HG03175 (cell line): ENCODE measurements at regions not wholly inside any gene's neighbourhood (a gene's known extent, or its start where the extent isn't known, plus 50 kb on each side); places are given as distances from the start of the nearest gene placed in this dataset.

Experiments used
- ATAC-seq: cut with Tn5 transposase; IDR thresholded peaks from one replicate; pipeline ENCODE4 v1.9.1; 2021; ENCODE audit warnings: mild to moderate bottlenecking, moderate library complexity; ENCODE audit not compliant: unreplicated experiment

- no peak for ATAC-seq
Measured at GRCh38 chr5:128591598-128592455, 53.8 kb upstream of the FBN2 start.

DNA sequence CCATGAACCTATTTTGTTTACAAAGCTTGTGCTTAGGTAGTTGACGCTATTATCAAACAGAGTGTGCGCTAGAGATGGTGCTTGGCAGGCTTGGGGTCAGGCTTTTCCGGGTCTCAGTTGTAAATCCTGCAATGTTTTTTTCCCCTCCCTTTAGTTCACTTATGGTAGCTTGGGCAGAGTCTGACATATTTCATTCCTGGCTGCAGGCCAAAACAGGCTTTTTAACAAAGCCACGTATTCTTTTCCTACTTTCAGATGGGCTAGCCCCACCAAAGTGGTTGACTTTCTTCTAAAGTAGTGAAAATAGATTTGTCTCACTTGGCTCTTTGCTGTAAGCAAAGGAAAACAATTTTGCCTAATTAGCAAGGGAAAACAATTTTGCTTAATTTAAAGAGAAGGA, 58.0 kb upstream of the FBN2 start:
- ATAC-seq: no peak

- no peak for ATAC-seq
Measured at GRCh38 chr5:128597156-128597555, 59.1 kb upstream of the FBN2 start.

DNA sequence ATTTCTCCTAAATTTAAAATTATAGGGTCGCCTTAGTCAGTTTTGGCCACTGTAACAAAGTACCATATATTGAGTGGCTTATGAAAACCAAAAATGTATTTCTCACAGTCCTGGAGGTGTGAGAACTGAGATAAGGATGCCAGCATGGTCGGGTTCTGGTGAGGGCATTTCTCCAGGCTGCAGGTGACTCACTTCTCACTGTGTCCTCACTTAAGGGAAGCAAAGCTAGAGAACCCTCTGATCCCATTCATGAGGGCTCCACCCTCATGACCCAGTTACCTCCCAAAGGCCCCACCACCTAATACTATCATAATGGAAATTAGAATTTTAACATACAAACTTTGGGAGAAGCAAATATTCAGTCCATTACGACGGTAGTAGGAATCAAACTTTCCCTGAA, 75.1 kb upstream of the FBN2 start:
- no peak for ATAC-seq

DNA sequence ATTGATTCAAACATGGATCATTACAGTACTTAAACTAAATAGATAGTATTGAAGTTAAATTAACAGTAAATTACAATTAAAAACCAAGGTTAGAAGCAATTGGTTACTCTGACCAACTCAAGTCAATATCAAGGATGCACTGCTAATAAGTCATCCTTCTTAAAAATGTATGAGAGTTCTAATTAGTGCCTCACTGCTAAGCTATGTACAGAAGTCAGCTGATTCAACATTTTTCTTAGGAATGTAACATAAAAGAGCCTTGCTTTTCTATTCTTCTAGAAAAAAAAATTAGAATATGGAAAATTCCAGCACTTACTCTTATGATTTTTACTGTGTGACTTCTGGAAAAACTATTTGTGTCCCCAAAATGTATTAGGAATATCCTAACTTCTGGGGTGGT, 75.7 kb upstream of the FBN2 start:
- no peak for ATAC-seq

DNA sequence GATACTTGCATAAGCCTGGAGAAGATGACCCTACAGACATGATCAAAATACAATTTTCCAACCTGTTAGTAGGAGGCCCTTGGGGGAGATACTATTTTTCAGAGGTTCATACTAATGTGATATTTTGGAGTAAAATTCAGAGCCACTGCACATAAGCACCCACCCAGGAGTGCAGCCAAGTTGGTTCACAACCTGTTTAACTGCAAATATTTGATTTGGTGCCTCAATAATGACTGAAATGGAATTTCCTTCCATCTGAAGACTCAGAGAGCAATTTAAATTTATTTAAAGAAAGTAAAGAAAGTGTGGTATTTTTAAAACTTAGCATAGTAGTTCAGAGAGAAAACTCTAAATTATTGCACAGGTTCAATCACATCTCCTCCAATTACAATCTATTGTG, 77.5 kb upstream of the FBN2 start:
- ATAC-seq: no peak

- no peak for ATAC-seq
Measured at GRCh38 chr5:128626536-128627090, 88.6 kb upstream of the FBN2 start.

- ATAC-seq: no peak
Measured at GRCh38 chr5:128627939-128628338, 89.9 kb upstream of the FBN2 start.

DNA sequence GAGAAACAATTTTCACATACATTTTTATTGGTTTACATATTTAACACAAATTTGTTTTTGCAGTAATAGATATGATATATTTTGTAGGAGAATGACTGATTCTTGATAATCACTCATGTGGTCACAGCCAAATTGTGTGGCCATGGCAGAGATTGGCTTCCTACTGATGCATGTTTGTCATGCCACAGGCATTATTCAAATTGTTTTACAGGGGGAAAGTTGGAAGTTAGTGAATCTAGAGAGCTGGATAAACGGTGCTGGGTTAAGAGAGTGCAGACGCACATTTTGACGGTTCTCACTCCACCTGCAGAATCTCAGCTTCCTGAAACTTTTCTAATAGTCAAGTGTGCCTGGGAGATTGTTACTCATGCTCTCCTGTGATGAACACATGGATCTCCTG, 91.1 kb upstream of the FBN2 start:
- no peak for ATAC-seq

GRCh38 chr5:128630121-128630520, 92.1 kb upstream of the FBN2 start:
- no peak for ATAC-seq

GRCh38 chr5:128631771-128632170, 93.7 kb upstream of the FBN2 start:
- no peak for ATAC-seq

DNA sequence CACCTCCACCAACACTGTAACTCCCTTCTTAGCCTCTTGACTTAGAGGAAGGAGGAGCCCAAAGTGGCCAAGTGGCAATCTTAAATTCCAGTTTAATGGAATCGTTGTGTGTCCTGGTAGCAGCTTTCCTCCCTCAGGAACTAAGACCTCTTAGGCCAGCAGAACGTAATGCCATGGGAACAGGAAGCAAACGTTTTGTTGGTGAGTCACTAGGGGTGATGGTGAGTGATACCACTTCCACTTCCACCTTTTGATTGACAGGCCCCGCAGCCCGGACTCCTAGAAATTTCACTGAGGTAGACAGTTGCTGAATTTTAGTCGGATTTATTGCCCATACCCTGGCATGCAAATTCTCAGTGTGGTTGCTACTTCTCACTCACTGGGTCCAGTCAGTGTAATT, 94.2 kb upstream of the FBN2 start:
- ATAC-seq: no peak

GRCh38 chr5:128633901-128634300, 95.9 kb upstream of the FBN2 start:
- ATAC-seq: no peak

GRCh38 chr5:128635379-128635778, 97.3 kb upstream of the FBN2 start:
- ATAC-seq: no peak

GRCh38 chr5:128636361-128636760, 98.3 kb upstream of the FBN2 start:
- ATAC-seq: no peak

GRCh38 chr5:128637031-128637430, 99.0 kb upstream of the FBN2 start:
- no peak for ATAC-seq

DNA sequence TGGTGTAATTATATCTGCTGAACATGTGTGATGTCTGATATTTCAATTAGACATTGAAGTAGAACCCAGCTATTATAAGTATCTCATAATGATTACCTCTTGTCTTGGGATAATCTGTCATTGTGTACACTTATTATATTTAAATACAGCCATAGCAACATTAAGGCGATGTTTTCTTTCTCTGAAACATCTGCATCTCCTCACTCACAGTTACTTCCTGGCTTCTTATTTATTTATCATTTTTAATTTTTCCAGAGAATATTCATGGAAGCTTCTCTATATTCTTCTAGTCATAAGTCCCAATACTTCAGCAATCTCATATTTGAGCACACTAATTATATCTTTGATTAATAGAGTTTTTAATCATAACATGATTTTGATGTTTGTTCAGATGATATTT, 103.8 kb upstream of the FBN2 start:
- ATAC-seq: no peak

DNA sequence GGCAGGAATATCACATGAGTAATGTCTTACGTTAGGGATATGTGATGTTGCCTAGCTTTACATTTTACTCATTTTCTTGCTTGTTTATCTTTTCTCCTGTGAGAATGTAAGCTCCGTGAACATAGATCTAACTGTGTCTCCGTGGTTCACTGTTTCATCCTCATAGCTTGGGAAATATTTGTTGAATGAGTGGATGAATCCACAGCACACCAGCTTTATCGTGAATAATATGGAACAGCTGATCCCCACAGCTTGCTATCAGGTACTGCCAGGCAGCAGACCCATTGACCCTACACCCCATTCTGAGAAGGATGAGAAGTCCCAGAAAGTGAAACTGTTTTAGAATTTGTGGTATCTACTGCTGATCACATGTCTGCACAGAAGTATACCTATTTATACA, 106.8 kb upstream of the FBN2 start:
- ATAC-seq: no peak

GRCh38 chr5:128645581-128645980, 107.5 kb upstream of the FBN2 start:
- no peak for ATAC-seq

- ATAC-seq: no peak
Measured at GRCh38 chr5:128646176-128646575, 108.1 kb upstream of the FBN2 start.

- no peak for ATAC-seq
Measured at GRCh38 chr5:128649192-128649591, 111.1 kb upstream of the FBN2 start.

DNA sequence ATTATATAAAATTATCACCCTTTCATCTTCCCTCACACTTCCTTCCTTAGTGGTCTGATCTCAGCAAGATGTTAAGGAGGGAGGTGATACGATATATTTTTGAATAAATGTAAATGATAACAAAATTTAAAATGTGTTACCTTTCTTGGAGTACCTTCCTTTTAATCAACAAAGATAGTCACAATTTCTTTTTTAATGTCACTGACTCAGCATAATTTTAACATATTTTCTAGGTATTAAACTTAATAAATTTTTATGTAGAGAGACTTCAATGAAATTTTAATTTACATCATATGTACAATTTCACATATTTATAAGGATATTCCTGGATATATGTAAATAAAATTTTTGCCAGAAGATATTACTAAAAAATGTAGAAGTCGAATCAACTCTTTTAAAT, 125.0 kb upstream of the FBN2 start:
- no peak for ATAC-seq
